Muscle of arm (tissue), 1 donor: ENCODE measurements at regions not wholly inside any gene's neighbourhood (a gene's known extent, or its start where the extent isn't known, plus 50 kb on each side); places are given as distances from the start of the nearest gene placed in this dataset.
A peak's percentile ranks its signal among the peaks of the same experiment; 100 is the strongest.

ENCODE experiments used
- DNase-seq: peaks from one replicate; pipeline ENCODE4 v3.0.0-alpha.2; 2013

DNA sequence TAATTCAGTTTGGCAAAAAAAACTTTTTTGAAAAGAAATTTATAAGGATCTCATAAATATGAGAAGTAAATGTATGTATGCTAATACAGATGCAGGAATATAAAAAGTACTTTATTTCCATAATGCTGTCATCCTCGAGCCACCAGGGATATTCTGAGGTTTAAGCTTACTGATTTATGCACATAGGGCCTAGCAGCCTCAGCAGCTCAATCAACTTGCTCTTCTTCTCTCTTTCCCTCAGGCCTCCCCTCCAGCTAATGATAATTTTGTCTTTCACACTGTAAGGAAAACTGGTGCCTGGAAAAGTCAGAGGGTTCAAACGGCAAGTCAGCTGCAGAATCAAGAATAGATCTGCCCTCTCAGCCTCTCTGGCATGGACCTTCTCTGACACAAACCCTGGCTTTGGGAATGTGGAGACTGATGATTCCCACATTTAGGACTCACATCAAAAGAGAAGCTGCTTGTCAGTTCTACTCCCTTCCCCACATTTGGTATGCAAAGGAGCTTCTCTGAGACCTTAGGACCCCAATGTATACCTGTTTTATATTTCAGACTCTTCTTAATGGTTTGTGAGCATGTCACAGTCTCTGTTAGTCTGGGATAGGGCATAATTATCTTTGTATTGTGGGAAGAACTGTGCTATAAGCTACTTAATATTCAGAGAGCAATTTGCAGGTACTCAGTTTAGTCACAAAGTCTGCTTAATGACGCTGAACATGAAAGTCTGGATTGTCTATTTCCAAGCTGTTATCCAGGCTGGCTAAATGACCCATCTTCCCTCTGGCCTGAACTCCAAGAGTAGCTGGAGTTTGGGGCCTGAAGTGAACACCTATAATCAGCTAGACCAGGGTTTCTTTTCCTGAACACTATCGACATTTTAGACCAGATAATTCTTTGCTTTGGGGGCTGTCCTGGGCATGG, 52.1 kb upstream of the DIPK1A start:
- no peak for DNase-seq

DNA sequence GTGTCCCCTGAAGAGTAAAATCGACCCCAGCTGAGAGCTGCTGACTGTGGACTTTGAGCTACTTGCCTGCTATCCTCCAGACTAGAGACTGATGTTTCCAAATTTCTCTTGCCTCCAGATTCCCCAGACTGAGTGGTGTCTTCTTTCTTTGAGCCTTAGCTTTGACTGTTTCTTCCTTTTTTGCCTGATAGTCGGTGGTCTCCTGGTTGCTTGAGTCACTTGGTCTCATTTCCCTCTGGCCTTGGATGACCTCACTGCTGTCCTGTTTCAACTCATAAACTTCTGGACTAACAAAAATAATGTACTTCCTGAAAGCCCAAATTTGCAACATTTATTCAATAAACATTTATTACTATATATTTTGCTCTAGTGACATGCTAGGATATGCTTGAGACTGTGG, 52.9 kb upstream of the DIPK1A start:
- no peak for DNase-seq

DNA sequence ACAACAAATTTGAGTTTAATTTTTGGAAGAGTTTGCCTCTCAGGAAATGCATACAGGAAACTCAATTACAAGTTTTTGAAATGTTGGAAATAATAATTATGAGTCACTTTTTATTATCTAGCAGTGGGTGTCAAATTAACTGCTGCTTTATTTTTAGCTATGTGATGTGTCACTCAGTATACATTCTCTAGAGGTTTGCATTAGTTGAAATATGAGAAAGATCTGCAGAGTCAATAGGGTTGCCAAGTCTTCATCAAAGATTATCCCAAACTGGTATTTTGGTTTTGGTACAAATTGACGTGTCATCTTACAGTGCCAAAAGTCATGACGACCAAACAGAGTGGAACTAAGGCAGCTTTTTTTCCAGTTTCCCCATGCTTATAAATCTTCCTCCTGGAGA, 54.3 kb upstream of the DIPK1A start:
- DNase-seq = no peak

DNA sequence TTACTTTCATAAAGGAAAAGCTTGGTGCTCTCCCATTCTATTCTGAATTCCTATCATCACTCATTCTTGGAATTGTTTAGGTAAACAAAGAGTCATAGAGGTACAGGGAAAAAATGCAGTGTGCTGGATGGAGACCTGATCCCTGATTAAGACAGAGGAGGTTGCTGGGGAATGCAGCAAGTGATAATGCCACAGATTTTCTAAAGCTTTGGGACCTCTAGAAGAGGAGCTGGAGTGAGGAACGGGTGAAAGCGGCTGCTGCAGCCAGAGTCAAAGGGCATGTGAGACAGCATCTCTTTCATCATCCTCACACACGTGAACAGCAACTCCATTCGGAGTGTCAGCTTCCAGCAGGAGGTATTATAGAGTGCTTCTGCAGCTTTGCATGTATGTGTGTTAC, 54.9 kb upstream of the DIPK1A start:
- DNase-seq = no peak

DNA sequence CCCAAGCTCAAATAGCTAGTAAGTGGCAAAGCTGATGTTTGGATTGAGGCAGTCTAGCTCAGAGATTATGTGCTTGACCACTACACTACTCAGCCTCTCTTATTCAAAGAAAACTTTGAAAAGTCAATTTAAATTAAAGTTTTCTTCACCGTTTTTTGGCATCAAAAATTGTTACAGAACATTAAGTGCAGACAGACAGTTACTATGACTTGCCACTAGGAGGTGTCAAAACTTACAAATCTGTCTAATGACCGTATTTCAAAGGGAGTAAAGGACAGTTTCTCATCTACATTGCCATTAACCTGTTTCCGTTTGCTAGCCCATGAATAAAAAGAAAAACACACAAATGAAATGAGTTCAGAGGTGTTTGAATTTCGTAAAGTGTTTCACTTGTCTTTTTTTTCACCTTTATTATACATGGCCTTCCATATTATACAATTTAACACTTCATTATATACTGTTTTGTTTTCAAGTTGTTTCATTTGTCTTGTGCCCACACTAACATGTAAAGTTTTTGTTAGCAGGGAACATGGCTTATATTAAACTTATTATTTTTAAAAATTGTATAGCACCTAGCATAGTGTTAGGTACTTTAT, 57.4 kb upstream of the MTF2 start:
- DNase-seq = peak; percentile 22

DNA sequence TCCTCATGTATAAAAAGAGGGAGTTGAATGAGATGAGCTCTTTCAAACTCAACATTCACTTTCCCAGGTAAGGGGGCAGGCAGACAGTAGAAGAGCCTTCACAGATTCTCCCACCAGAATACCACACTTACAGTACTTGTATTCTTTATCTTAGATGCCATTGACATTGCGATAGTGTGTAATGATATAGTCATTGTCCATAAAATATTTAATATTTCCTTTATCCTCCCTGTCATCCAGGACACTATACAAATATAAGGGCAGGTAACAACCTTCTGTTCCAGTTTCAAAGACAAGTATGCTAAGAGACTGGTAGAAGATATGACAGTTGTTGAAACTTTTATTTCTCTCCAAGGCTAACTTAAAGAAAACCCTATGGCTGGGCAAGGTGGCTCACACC, 56.5 kb upstream of the MTF2 start:
- no peak for DNase-seq

DNA sequence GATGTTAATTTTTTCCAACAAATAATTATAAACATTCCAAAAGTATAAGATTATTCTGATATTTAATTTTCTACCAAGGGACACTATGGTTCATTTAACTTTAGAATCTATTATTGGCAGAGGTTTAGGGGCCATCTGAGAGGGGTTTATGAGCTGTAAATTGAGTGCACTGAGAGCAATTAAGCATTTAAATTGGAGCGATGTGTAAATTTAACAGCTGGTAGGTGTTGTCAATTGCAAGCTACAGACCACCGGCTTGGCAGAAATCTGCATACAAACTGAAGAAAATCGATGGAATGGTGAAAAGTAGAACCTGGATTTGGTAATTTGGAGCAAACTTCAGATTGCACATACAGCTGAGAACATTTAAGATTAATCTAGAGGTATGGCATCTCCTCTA, 55.8 kb upstream of the MTF2 start:
- DNase-seq = no peak

DNA sequence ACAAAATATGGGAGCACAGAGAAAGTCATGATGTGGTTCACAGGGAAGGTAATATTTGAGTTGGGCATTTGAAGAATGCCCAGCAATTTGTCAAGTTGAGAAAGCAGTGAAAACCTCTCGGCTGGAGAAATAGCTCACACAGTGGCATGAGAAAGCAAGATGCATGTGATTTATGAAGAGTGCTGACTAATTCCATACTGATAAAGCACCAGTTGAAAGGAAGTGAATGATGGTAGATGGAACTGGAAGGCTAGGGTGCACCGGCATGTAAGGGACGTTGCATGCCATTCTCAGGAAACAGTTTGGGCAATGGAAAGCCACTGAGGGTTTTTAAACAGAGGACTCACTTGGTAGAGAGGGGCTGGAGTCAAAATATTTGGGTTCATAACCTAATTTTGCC, 53.5 kb upstream of the MTF2 start:
- no peak for DNase-seq

DNA sequence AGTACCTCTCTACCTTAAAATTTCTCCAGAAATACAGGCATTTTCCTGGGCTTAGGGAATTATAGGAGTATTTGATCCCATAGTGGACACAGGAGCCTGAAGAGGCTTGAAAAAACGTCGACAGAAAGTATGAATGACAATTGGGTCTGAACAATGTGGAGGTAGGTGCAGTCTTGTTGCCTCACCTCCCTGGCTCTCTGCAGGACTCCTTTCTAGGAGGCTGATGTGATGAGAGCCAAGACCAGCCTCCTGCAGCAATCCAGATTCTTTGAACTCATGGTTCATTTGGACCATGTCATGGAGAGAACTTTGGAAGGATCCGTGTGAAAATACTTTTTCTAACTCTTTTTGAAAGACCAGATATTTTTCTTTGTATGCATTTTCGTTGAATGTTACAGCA, 50.5 kb upstream of the MTF2 start:
- no peak for DNase-seq
